HFFc6 (cell line): ENCODE measurements at regions not wholly inside any gene's neighbourhood (a gene's known extent, or its start where the extent isn't known, plus 50 kb on each side); places are given as distances from the start of the nearest gene placed in this dataset.

Experiments
- DNase-seq: peaks from one replicate; pipeline ENCODE4 v3.0.0-alpha.2; 2018
- H3K27ac Mint-ChIP-seq: 2 replicates; pipeline ENCODE4 v1.8.0; 2020; ENCODE audit warnings: mild to moderate bottlenecking, mixed read lengths
- H3K27me3 Mint-ChIP-seq: 2 replicates; pipeline ENCODE4 v1.8.0; 2021; ENCODE audit warnings: mild to moderate bottlenecking, moderate library complexity, mixed read lengths; ENCODE audit not compliant: insufficient read depth
- H3K36me3 Mint-ChIP-seq: 2 replicates; pipeline ENCODE4 v1.8.0; 2021; ENCODE audit warnings: low read depth, mixed read lengths
- H3K4me1 Mint-ChIP-seq: 2 replicates; pipeline ENCODE4 v1.8.0; 2020; ENCODE audit warnings: low read depth, mixed read lengths
- H3K4me3 Mint-ChIP-seq: 2 replicates; pipeline ENCODE4 v1.8.0; 2020; ENCODE audit warnings: mild to moderate bottlenecking, moderate library complexity, mixed read lengths
- H3K9me3 Mint-ChIP-seq: 2 replicates; pipeline ENCODE4 v1.8.0; 2020; ENCODE audit warnings: mild to moderate bottlenecking, mixed read lengths
- CTCF ChIP-seq: fragments of 200-600 bp; sonication (generic); IDR thresholded peaks from 2 replicates; pipeline ENCODE4 v1.5.0; 2021; ENCODE audit warnings: antibody characterized with exemption, mild to moderate bottlenecking

GRCh38 chr9:80550181-80550580 is 978.4 kb downstream of the TLE4 start:
- no peaks in the 10 kb centered on the region for H3K27me3 Mint-ChIP-seq
- no peak overlapping the region for H3K4me3 Mint-ChIP-seq
- H3K9me3 Mint-ChIP-seq = peaks cover 28% of the 10 kb centered on the region
- TF ChIP-seq CTCF = no peak
- no peak for DNase-seq
- no peaks in the 10 kb centered on the region for H3K36me3 Mint-ChIP-seq
- H3K4me1 Mint-ChIP-seq = no peaks in the 10 kb centered on the region
- H3K27ac Mint-ChIP-seq = no peak overlapping the region

GRCh38 chr9:80547613-80548012 is 975.8 kb downstream of the TLE4 start:
- DNase-seq = no peak
- no peak overlapping the region for H3K4me3 Mint-ChIP-seq
- no peaks in the 10 kb centered on the region for H3K27me3 Mint-ChIP-seq
- H3K36me3 Mint-ChIP-seq = no peaks in the 10 kb centered on the region
- TF ChIP-seq CTCF = no peak
- no peak overlapping the region for H3K27ac Mint-ChIP-seq
- H3K4me1 Mint-ChIP-seq = no peaks in the 10 kb centered on the region
- H3K9me3 Mint-ChIP-seq = peaks cover 21% of the 10 kb centered on the region

GRCh38 chr9:80540387-80540786 is 968.6 kb downstream of the TLE4 start:
- Mint-ChIP-seq H3K4me1 (no peaks in the 10 kb centered on the region), H3K27ac (no peak overlapping the region), H3K4me3 (no peak overlapping the region), H3K36me3 (no peaks in the 10 kb centered on the region), H3K27me3 (no peaks in the 10 kb centered on the region), H3K9me3 (peaks cover 34% of the 10 kb centered on the region)
- no peak for DNase-seq
- TF ChIP-seq CTCF = no peak

- H3K4me1 Mint-ChIP-seq = no peaks in the 10 kb centered on the region
- DNase-seq = no peak
- H3K9me3 Mint-ChIP-seq = peaks cover 42% of the 10 kb centered on the region
- H3K4me3 Mint-ChIP-seq = no peak overlapping the region
- no peaks in the 10 kb centered on the region for H3K27me3 Mint-ChIP-seq
- no peak for TF ChIP-seq CTCF
- H3K36me3 Mint-ChIP-seq = no peaks in the 10 kb centered on the region
- no peak overlapping the region for H3K27ac Mint-ChIP-seq
Measured at GRCh38 chr9:80538976-80539375, 967.2 kb downstream of the TLE4 start.

GRCh38 chr9:80522465-80522864 is 950.7 kb downstream of the TLE4 start:
- Mint-ChIP-seq H3K27ac (no peak overlapping the region), H3K4me1 (no peaks in the 10 kb centered on the region), H3K9me3 (peaks cover 26% of the 10 kb centered on the region), H3K4me3 (no peak overlapping the region), H3K27me3 (no peaks in the 10 kb centered on the region), H3K36me3 (no peaks in the 10 kb centered on the region)
- no peak for TF ChIP-seq CTCF
- no peak for DNase-seq

GRCh38 chr9:80521151-80521550 is 949.4 kb downstream of the TLE4 start:
- Mint-ChIP-seq H3K9me3 (peaks cover 22% of the 10 kb centered on the region), H3K4me1 (no peaks in the 10 kb centered on the region), H3K4me3 (no peak overlapping the region), H3K27me3 (no peaks in the 10 kb centered on the region; the same call in 1 of the 2 replicates), H3K27ac (no peak overlapping the region), H3K36me3 (no peaks in the 10 kb centered on the region)
- no peak for TF ChIP-seq CTCF
- DNase-seq = no peak
